DMS114 treated with DMSO at 0.1 percent for 48 hours (cell line): ENCODE measurements at regions not wholly inside any gene's neighbourhood (a gene's known extent, or its start where the extent isn't known, plus 50 kb on each side); places are given as distances from the start of the nearest gene placed in this dataset.

ENCODE experiments used
- DNase-seq: peaks from one replicate; lab custom pipeline; 2025; ENCODE audit not compliant: unreplicated experiment; lab: John Stamatoyannopoulos, UW

GRCh38 chr6:25035512-25036435 is 100.0 kb upstream of the RIPOR2 start:
- no peak for DNase-seq

GRCh38 chr6:25036461-25036860 is 100.7 kb upstream of the RIPOR2 start:
- DNase-seq = no peak

- no peak for DNase-seq
These were observed 102.5 kb upstream of the RIPOR2 start for GRCh38 chr6:25038300-25038699.

- DNase-seq = no peak
These were observed 103.2 kb upstream of the RIPOR2 start for GRCh38 chr6:25038999-25039398.

GRCh38 chr6:25041485-25042035 is 105.8 kb upstream of the RIPOR2 start:
- no peak for DNase-seq

GRCh38 chr6:25042036-25042521 is 106.3 kb upstream of the RIPOR2 start:
- DNase-seq = no peak

- DNase-seq = no peak
These were observed 106.8 kb upstream of the RIPOR2 start for GRCh38 chr6:25042536-25042935.

GRCh38 chr6:25042984-25043725 is 107.4 kb upstream of the RIPOR2 start:
- DNase-seq = no peak

GRCh38 chr6:25043892-25044291 is 108.1 kb upstream of the RIPOR2 start:
- no peak for DNase-seq

GRCh38 chr6:25046942-25047341 is 111.2 kb upstream of the RIPOR2 start:
- no peak for DNase-seq

GRCh38 chr6:25050356-25050755 is 114.6 kb upstream of the RIPOR2 start:
- no peak for DNase-seq

- no peak for DNase-seq
These were observed 115.3 kb upstream of the RIPOR2 start for GRCh38 chr6:25051083-25051482.

GRCh38 chr6:25052181-25052580 is 116.4 kb upstream of the RIPOR2 start:
- no peak for DNase-seq

- DNase-seq = no peak
These were observed 118.2 kb upstream of the RIPOR2 start for GRCh38 chr6:25053875-25054371.

GRCh38 chr6:25054469-25054868 is 118.7 kb upstream of the RIPOR2 start:
- DNase-seq = no peak

GRCh38 chr6:25056130-25056529 is 120.4 kb upstream of the RIPOR2 start:
- DNase-seq = no peak

GRCh38 chr6:25057111-25057905 is 121.5 kb upstream of the RIPOR2 start:
- no peak for DNase-seq

GRCh38 chr6:25058441-25058840 is 122.7 kb upstream of the RIPOR2 start:
- no peak for DNase-seq

- DNase-seq = no peak
These were observed 123.2 kb upstream of the RIPOR2 start for GRCh38 chr6:25058941-25059340.

GRCh38 chr6:25060522-25060921 is 124.8 kb upstream of the RIPOR2 start:
- no peak for DNase-seq
